ENCODE measurements at regions not wholly inside any gene's neighbourhood (a gene's known extent, or its start where the extent isn't known, plus 50 kb on each side); places are given as distances from the start of the nearest gene placed in this dataset.

GRCh38 chr13:104701591-104701990, 1635.4 kb upstream of the SLC10A2 start:
- WGBS, 2 donors (ENCODE audit: low coverage in 1 of 2), result 49 to 50% methylated on average over 2 to 3 of the region's 3 CpGs
- H3K9me3 ChIP-seq, result no peaks in the 10 kb centered on the region

DNA sequence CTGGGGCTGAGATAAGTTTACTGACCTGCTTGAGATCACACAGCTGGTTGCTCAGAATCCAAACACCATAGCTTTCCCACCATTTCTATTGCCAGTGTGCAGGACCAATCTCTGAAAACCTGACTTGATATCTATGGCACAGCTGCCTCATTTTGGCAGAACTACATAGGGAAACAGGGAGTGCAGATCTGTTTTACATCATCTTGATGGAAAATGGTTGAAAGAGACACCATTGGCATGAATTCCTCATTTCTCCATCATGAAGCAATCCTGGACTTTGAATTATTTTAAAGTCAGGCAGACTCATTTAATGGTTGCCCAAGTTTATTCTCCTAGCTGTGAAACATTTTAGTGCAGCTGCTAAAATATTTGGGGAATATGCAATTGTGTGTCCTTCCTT, 1628.2 kb upstream of the SLC10A2 start:
- ATAC-seq, result no peak
- Histone ChIP-seq H3K27ac (no peak overlapping the region), H3K9me3 (no peaks in the 10 kb centered on the region), H3K4me3 (no peak overlapping the region), H3K36me3 (no peaks in the 10 kb centered on the region), H3K4me1 (no peaks in the 10 kb centered on the region), H3K27me3 (no peaks in the 10 kb centered on the region)
- TF ChIP-seq EP300 (IDR thresholded peaks at IDR 0.05) (no peak), POLR2AphosphoS5 (IDR thresholded peaks at IDR 0.05) (no peak), POLR2A (IDR thresholded peaks at IDR 0.05) (no peak)
- TF ChIP-seq, protein P1, sequence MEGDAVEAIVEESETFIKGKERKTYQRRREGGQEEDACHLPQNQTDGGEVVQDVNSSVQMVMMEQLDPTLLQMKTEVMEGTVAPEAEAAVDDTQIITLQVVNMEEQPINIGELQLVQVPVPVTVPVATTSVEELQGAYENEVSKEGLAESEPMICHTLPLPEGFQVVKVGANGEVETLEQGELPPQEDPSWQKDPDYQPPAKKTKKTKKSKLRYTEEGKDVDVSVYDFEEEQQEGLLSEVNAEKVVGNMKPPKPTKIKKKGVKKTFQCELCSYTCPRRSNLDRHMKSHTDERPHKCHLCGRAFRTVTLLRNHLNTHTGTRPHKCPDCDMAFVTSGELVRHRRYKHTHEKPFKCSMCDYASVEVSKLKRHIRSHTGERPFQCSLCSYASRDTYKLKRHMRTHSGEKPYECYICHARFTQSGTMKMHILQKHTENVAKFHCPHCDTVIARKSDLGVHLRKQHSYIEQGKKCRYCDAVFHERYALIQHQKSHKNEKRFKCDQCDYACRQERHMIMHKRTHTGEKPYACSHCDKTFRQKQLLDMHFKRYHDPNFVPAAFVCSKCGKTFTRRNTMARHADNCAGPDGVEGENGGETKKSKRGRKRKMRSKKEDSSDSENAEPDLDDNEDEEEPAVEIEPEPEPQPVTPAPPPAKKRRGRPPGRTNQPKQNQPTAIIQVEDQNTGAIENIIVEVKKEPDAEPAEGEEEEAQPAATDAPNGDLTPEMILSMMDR (IDR thresholded peaks at IDR 0.05), result no peak

More at GRCh38 chr13:104701591-104701990, 1635.4 kb upstream of the SLC10A2 start:
- ATAC-seq, result no peak
- H3K27ac ChIP-seq, result no peak overlapping the region
- no peak overlapping the region for H3K4me3 ChIP-seq
- no peaks in the 10 kb centered on the region for H3K36me3 ChIP-seq
- H3K27me3 ChIP-seq, result no peaks in the 10 kb centered on the region
- TF ChIP-seq, protein P1 (IDR thresholded peaks at IDR 0.05), result no peak
- TF ChIP-seq POLR2AphosphoS5 (IDR thresholded peaks at IDR 0.05) (no peak), POLR2A (IDR thresholded peaks at IDR 0.05) (no peak), EP300 (IDR thresholded peaks at IDR 0.05) (no peak)
- no peaks in the 10 kb centered on the region for H3K4me1 ChIP-seq

DNA sequence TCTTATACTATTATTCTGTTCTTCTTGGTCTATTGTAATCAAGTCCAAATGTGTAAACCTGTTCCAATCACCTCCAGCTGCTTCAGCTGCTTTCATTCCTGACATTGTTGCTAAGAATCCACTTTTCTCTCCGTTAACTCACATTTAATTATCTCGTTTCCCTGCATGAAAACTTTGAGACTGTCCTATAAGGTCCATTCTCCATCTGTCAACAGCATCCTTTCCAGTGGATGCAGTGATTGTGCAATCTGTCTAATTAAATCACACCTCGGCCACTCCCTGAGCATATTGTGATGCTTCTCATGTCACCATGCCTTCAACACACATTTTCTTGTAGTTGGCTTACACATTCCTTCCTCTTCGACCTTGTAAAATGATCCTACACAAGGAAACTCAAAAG, 1626.9 kb upstream of the SLC10A2 start:
- no peak for ATAC-seq
- Histone ChIP-seq H3K4me1 (no peaks in the 10 kb centered on the region), H3K27ac (no peak overlapping the region), H3K9me3 (no peaks in the 10 kb centered on the region), H3K27me3 (no peaks in the 10 kb centered on the region), H3K36me3 (no peaks in the 10 kb centered on the region), H3K4me3 (no peak overlapping the region)
- WGBS, 2 donors (ENCODE audit: low coverage in 1 of 2), result 70 to 76% methylated on average over 3 to 4 of the region's 4 CpGs
- TF ChIP-seq POLR2AphosphoS5 (IDR thresholded peaks at IDR 0.05) (no peak), POLR2A (IDR thresholded peaks at IDR 0.05) (no peak), EP300 (IDR thresholded peaks at IDR 0.05) (no peak)
- TF ChIP-seq, protein P1 (IDR thresholded peaks at IDR 0.05), result no peak

- TF ChIP-seq POLR2AphosphoS5 (IDR thresholded peaks at IDR 0.05) (no peak), POLR2A (IDR thresholded peaks at IDR 0.05) (no peak), EP300 (IDR thresholded peaks at IDR 0.05) (no peak)
- TF ChIP-seq, protein P1 (IDR thresholded peaks at IDR 0.05), result no peak
- no peak overlapping the region for H3K27ac ChIP-seq
- 58 to 60% methylated on average over 2 of the region's 2 CpGs for WGBS, 2 donors (ENCODE audit: low coverage in 1 of 2)
- ATAC-seq, result no peak
- H3K27me3 ChIP-seq, result no peaks in the 10 kb centered on the region
- H3K4me1 ChIP-seq, result no peaks in the 10 kb centered on the region
- H3K36me3 ChIP-seq, result no peaks in the 10 kb centered on the region
- no peak overlapping the region for H3K4me3 ChIP-seq
- no peaks in the 10 kb centered on the region for H3K9me3 ChIP-seq
Measured at GRCh38 chr13:104691767-104692467, 1625.7 kb upstream of the SLC10A2 start.

DNA sequence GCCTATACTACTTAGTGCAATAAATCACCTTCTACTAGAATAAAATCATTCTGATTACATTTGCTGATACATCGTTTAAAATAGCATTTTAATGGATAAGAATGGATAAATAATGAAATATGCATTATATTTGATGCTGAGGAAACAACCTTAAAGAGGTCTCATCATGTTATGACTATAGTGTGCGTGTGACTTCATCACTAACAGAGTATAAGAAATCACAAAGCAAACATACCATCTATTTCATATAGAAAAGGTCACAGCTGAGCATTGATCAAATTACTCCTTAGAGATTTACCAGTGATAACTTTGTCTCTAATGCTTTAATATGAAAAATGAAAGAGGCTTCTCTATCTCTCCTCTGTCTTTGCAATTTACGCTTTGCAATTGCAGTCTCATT, 1620.3 kb upstream of the SLC10A2 start:
- Histone ChIP-seq H3K27ac (no peak overlapping the region), H3K27me3 (no peaks in the 10 kb centered on the region), H3K4me1 (no peaks in the 10 kb centered on the region), H3K36me3 (no peaks in the 10 kb centered on the region), H3K9me3 (no peaks in the 10 kb centered on the region), H3K4me3 (no peak overlapping the region)
- no peak for TF ChIP-seq POLR2A (IDR thresholded peaks at IDR 0.05)
- no peak for TF ChIP-seq EP300 (IDR thresholded peaks at IDR 0.05)
- TF ChIP-seq POLR2AphosphoS5 (IDR thresholded peaks at IDR 0.05), result no peak
- TF ChIP-seq, protein P1 (IDR thresholded peaks at IDR 0.05), result no peak
- no peak for ATAC-seq
- WGBS, 2 donors (ENCODE audit: low coverage in 1 of 2), result 73 to 88% methylated on average over 3 of the region's 3 CpGs

All from gastroesophageal sphincter (tissue), 4 donors.